ENCODE measurements at regions not wholly inside any gene's neighbourhood (a gene's known extent, or its start where the extent isn't known, plus 50 kb on each side); places are given as distances from the start of the nearest gene placed in this dataset.
"Not testable (repeated sequence)": the region's sequence is repeated elsewhere in the genome, so short reads cannot be mapped to it uniquely, and the experiment has no call there.

DNA sequence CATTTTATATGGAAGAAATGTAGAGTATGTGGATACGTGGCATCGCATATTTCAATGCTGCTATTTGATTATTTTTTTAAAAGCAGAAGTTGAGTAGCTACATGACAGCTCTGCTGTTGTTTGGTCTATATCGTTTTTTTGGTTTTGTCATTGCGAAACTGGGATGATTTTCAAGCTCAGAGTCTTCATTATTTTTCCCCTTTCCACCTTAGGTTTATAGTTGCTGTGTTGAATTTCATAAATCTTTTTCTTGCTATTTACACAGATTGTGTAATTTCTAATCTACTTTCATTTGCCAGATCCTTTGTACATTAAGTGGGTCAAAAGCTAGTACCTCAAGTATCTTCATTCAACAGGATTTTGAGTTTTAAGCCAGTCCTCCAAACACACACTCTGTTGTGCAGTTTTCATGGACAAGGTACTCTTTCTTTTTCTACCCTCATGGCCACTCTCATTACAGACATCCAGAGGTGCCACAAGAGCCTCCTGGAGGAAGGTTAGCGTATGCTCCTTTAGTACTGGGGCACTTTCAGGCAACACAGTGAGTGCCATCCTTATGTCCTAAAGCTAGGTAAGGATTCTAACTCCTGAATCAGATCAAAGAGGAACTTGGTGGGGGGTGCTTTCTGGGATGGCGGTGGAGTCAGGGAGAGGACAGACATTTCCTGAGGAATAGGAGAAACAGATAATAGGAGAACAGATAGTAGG is 123.2 kb downstream of the FHIP1A start:
- Mint-ChIP-seq H3K9me3 (peaks cover 2% of the 10 kb centered on the region), H3K4me3 (no peak overlapping the region), H3K27me3 (peaks cover 4% of the 10 kb centered on the region), H3K36me3 (no peaks in the 10 kb centered on the region), H3K27ac (no peak overlapping the region), H3K4me1 (no peaks in the 10 kb centered on the region)
- CTCF ChIA-PET = interaction anchor here (0.7 kb wide), 1 partner anchor 414 kb away, joined by 3 read pairs; no protein-coding TSS in a partner anchor
- no peak for DNase-seq

- Mint-ChIP-seq H3K4me1 (no peaks in the 10 kb centered on the region), H3K9me3 (no peaks in the 10 kb centered on the region), H3K27me3 (peaks cover under 1% of the 10 kb centered on the region), H3K4me3 (no peak overlapping the region), H3K27ac (no peak overlapping the region), H3K36me3 (no peaks in the 10 kb centered on the region)
- DNase-seq = no peak
- CTCF ChIA-PET = no interaction called here
These were observed 125.2 kb downstream of the FHIP1A start for GRCh38 chr4:151534195-151534594.

DNA sequence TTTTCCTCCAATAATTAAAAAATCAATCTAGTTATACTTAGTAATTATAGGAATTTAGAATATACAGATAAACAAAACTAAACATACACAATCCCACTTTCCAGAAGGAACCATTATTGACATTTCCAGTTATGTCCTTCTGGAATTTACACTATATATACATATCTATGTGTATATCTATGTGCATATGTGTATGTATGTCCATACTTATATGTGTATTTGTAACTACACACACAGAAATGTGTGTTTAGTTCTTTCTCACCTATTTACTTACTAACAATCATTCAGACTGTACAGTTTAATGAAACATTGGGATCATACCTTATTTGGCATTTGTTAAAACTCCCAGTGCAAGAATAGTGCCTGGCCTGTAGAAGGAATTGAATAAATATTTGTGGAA is 126.4 kb downstream of the FHIP1A start:
- H3K4me1 Mint-ChIP-seq = no peaks in the 10 kb centered on the region
- no peaks in the 10 kb centered on the region for H3K9me3 Mint-ChIP-seq

DNA sequence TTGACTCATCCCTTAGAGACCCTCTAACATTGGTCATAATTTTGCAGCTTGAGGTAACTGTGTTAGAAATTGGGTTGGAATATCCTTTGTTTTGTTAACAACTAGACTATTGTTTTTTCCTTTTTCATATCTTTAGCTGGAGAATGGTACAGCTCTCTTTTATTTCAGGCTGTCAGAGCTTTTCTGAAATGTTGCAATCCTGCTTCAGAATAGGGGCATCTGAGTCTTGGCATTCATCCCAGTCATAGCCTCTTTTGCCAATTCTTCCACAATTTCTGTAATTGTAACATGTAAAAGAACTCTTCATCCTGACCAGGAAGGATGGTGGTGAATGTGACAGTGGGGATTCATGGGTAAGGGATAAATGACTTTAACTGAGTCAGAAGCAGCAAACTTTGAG is 128.7 kb downstream of the FHIP1A start:
- CTCF ChIA-PET = no interaction called here
- DNase-seq = no peak
- H3K9me3 Mint-ChIP-seq = no peaks in the 10 kb centered on the region

More for the DNA sequence above, 126.4 kb downstream of the FHIP1A start:
- CTCF ChIA-PET = no interaction called here
- Mint-ChIP-seq H3K36me3 (no peaks in the 10 kb centered on the region), H3K27ac (no peak overlapping the region), H3K27me3 (no peaks in the 10 kb centered on the region), H3K4me3 (no peak overlapping the region)
- no peak for DNase-seq

GRCh38 chr4:151538963-151539362 is 130.0 kb downstream of the FHIP1A start:
- H3K27ac Mint-ChIP-seq = no peak overlapping the region
- no peak overlapping the region for H3K4me3 Mint-ChIP-seq
- H3K27me3 Mint-ChIP-seq = no peaks in the 10 kb centered on the region
- DNase-seq = no peak
- no peaks in the 10 kb centered on the region for H3K4me1 Mint-ChIP-seq
- H3K9me3 Mint-ChIP-seq = no peaks in the 10 kb centered on the region
- H3K36me3 Mint-ChIP-seq = no peaks in the 10 kb centered on the region
- CTCF ChIA-PET = no interaction called here

More for the DNA sequence above, 128.7 kb downstream of the FHIP1A start:
- Mint-ChIP-seq H3K4me1 (no peaks in the 10 kb centered on the region), H3K27me3 (no peaks in the 10 kb centered on the region), H3K4me3 (no peak overlapping the region), H3K27ac (no peak overlapping the region), H3K36me3 (no peaks in the 10 kb centered on the region)

DNA sequence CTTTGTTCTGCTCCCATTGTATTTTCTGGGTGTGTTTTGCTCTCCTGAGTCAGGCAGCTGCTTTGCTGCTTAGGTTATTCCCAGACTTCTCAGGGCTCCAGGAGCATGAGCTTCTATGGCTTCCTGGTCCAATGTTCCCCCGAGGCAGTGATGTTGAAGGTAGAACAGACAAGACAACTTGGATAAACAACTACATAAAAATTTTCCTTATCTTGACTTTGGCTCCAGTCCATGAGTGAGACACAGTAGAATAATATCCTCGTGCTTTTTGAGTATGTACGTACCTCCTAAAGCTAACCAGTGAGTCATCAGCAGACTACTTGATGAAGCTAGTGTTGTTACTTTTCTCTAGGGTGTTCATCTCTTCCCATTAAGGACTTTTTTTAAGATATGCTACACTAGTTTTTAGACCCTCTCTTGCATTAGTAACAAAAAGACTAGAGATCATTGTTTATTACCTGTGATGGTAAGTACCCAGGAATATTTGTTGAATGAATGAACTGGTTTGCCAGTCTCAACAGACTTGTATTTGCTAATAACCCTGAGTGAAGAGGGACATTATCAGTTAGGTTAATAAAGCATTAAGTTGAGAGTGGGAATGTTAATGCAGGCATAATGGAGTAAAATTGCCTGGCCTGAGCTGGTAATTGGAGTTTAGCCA is 131.9 kb downstream of the FHIP1A start:
- H3K9me3 Mint-ChIP-seq = no peaks in the 10 kb centered on the region
- H3K4me3 Mint-ChIP-seq = no peak overlapping the region
- H3K4me1 Mint-ChIP-seq = no peaks in the 10 kb centered on the region
- no peak overlapping the region for H3K27ac Mint-ChIP-seq
- H3K36me3 Mint-ChIP-seq = no peaks in the 10 kb centered on the region
- DNase-seq = no peak
- CTCF ChIA-PET = no interaction called here
- H3K27me3 Mint-ChIP-seq = no peaks in the 10 kb centered on the region

DNA sequence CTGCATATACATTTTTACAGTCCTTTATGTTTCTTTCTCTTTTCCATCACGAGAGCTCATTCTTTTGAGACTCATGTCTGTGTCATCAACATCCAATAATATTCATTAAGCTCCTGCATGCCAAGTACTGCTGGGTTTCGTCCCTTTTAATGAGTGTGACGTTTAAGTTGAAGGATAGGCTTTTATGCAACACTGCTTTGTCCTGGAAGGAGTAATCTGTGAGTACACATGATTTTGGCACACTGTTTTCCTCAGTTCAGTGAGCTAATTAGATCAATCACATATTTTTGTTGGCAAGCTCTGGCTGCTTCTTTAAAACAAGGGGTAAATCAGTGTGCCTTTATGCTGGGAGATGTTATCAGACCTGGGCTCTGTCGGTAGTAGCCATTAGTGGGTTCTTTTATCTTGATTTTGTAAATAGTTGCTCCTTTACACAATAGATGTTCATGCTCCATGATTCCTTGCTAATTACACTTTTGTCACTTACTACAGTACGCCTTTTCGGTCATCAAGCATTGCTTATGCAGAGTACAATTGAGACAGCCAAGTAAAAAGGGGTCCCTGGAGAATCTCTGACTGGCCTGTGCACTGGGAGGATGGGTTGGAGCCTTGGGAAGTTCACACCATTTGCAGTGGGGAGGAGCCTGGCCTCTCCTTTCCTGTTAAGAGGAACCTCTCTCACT is 132.6 kb downstream of the FHIP1A start:
- CTCF ChIA-PET = no interaction called here
- Mint-ChIP-seq H3K9me3 (no peaks in the 10 kb centered on the region), H3K27me3 (no peaks in the 10 kb centered on the region), H3K36me3 (no peaks in the 10 kb centered on the region), H3K4me3 (no peak overlapping the region), H3K27ac (no peak overlapping the region), H3K4me1 (no peaks in the 10 kb centered on the region)
- no peak for DNase-seq

DNA sequence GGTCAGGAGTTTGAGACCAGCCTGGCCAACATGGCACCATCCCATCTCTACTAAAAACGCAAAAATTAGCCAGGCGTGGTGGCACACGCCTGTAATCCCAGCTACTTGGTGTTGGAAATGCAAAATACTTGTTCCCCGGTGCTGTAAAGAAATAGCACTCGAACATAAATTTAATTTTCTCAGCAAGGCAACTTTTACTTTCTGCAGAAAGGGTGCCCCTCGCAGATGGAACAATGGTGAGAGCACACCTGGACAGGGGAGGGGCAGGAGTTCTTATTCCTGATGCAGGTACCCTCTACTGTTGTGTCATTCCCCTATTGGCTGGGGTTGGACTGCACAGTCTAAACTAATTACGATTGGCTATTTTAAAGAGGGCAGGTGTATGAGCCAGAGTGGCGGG is 139.7 kb downstream of the FHIP1A start:
- H3K9me3 Mint-ChIP-seq = peaks cover 8% of the 10 kb centered on the region
- DNase-seq = no peak
- H3K4me1 Mint-ChIP-seq = no peaks in the 10 kb centered on the region
- no peaks in the 10 kb centered on the region for H3K36me3 Mint-ChIP-seq
- no peak overlapping the region for H3K27ac Mint-ChIP-seq
- CTCF ChIA-PET = interaction anchor here (0.7 kb wide), 1 partner anchor 211 kb away, joined by 3 read pairs; no protein-coding TSS in a partner anchor
- H3K4me3 Mint-ChIP-seq = no peak overlapping the region
- H3K27me3 Mint-ChIP-seq = peaks cover 5% of the 10 kb centered on the region

- H3K36me3 Mint-ChIP-seq, DNase-seq, H3K4me3 Mint-ChIP-seq, H3K4me1 Mint-ChIP-seq, H3K27ac Mint-ChIP-seq, H3K9me3 Mint-ChIP-seq, H3K27me3 Mint-ChIP-seq: not testable (repeated sequence)
- CTCF ChIA-PET = interaction anchor here (0.7 kb wide), 1 partner anchor 212 kb away, joined by 3 read pairs; no protein-coding TSS in a partner anchor
These were observed 140.4 kb downstream of the FHIP1A start for GRCh38 chr4:151549378-151549777.

DNA sequence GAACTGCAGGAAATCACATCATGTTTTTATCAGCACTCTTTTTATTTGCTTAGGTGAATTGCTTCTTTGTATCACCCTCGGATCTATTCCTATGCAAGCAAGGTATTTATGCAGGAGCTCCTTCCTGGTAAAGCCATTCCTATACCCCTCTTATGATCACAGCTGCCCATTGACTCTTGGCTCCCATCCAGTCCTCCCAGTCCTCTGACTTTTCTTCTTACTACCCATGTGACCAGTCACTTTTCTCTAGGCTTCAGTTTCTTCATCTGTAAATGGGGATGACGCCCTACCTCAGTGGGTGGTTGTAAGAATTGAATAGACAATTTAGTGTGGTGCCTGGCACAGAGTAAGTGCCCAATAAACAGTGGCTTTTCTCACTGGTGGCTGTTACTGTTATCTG is 144.9 kb downstream of the FHIP1A start:
- H3K4me3 Mint-ChIP-seq = no peak overlapping the region
- H3K4me1 Mint-ChIP-seq = no peaks in the 10 kb centered on the region
- H3K27ac Mint-ChIP-seq = no peak overlapping the region
- CTCF ChIA-PET = no interaction called here
- no peak for DNase-seq
- no peaks in the 10 kb centered on the region for H3K36me3 Mint-ChIP-seq
- H3K9me3 Mint-ChIP-seq = peaks cover 3% of the 10 kb centered on the region
- peaks cover 5% of the 10 kb centered on the region for H3K27me3 Mint-ChIP-seq

GRCh38 chr4:151555151-151555945 is 146.4 kb downstream of the FHIP1A start:
- no peak overlapping the region for H3K4me3 Mint-ChIP-seq
- CTCF ChIA-PET = no interaction called here
- H3K4me1 Mint-ChIP-seq = no peaks in the 10 kb centered on the region
- H3K9me3 Mint-ChIP-seq = no peaks in the 10 kb centered on the region
- no peak overlapping the region for H3K27ac Mint-ChIP-seq
- H3K27me3 Mint-ChIP-seq = peaks cover 5% of the 10 kb centered on the region
- DNase-seq = no peak
- no peaks in the 10 kb centered on the region for H3K36me3 Mint-ChIP-seq

- Mint-ChIP-seq H3K4me3 (no peak overlapping the region), H3K9me3 (no peaks in the 10 kb centered on the region), H3K36me3 (no peaks in the 10 kb centered on the region), H3K27ac (no peak overlapping the region), H3K4me1 (no peaks in the 10 kb centered on the region), H3K27me3 (no peaks in the 10 kb centered on the region)
- CTCF ChIA-PET = no interaction called here
- no peak for DNase-seq
These were observed 149.6 kb downstream of the FHIP1A start for GRCh38 chr4:151558496-151559113.

- no peak for DNase-seq
- Mint-ChIP-seq H3K4me3 (no peak overlapping the region), H3K4me1 (no peaks in the 10 kb centered on the region), H3K27ac (no peak overlapping the region), H3K36me3 (no peaks in the 10 kb centered on the region), H3K27me3 (no peaks in the 10 kb centered on the region), H3K9me3 (no peaks in the 10 kb centered on the region)
- CTCF ChIA-PET = no interaction called here
These were observed 150.6 kb downstream of the FHIP1A start for GRCh38 chr4:151559595-151559994.
